ENCODE measurements at regions not wholly inside any gene's neighbourhood (a gene's known extent, or its start where the extent isn't known, plus 50 kb on each side); places are given as distances from the start of the nearest gene placed in this dataset.

- no peaks in the 10 kb centered on the region for H3K4me1 ChIP-seq (ENCODE audit: insufficient read depth)
- 81% methylated on average over 16 of the region's 16 CpGs for WGBS
- H3K27ac ChIP-seq (ENCODE audit: low read depth), result no peak overlapping the region
- no peaks in the 10 kb centered on the region for H3K36me3 ChIP-seq (ENCODE audit: insufficient read depth)
- H3K4me3 ChIP-seq (ENCODE audit: low read depth, low read length), result no peak overlapping the region
- DNase-seq (ENCODE audit: extremely low spot score), result no peak
These were observed 70.9 kb upstream of the HS6ST1 start for GRCh38 chr2:128389388-128390086.

- Histone ChIP-seq H3K36me3 (ENCODE audit: insufficient read depth) (no peaks in the 10 kb centered on the region), H3K4me3 (ENCODE audit: low read depth, low read length) (no peak overlapping the region), H3K27ac (ENCODE audit: low read depth) (no peak overlapping the region), H3K4me1 (ENCODE audit: insufficient read depth) (no peaks in the 10 kb centered on the region)
- DNase-seq (ENCODE audit: extremely low spot score), result no peak
- WGBS, result 85% methylated on average over 16 of the region's 16 CpGs
These were observed 71.8 kb upstream of the HS6ST1 start for GRCh38 chr2:128390256-128390990.

GRCh38 chr2:128390991-128391630 is 72.4 kb upstream of the HS6ST1 start:
- Histone ChIP-seq H3K36me3 (ENCODE audit: insufficient read depth) (no peaks in the 10 kb centered on the region), H3K27ac (ENCODE audit: low read depth) (no peak overlapping the region), H3K4me3 (ENCODE audit: low read depth, low read length) (no peak overlapping the region), H3K4me1 (ENCODE audit: insufficient read depth) (no peaks in the 10 kb centered on the region)
- DNase-seq (ENCODE audit: extremely low spot score), result no peak
- WGBS, result 92% methylated on average over 15 of the region's 15 CpGs

- Histone ChIP-seq H3K4me3 (ENCODE audit: low read depth, low read length) (no peak overlapping the region), H3K27ac (ENCODE audit: low read depth) (no peak overlapping the region), H3K4me1 (ENCODE audit: insufficient read depth) (no peaks in the 10 kb centered on the region), H3K36me3 (ENCODE audit: insufficient read depth) (no peaks in the 10 kb centered on the region)
- WGBS, result 92% methylated on average over 3 of the region's 3 CpGs
- DNase-seq (ENCODE audit: extremely low spot score), result no peak
These were observed 73.0 kb upstream of the HS6ST1 start for GRCh38 chr2:128391679-128392078.

- DNase-seq (ENCODE audit: extremely low spot score), result no peak
- H3K27ac ChIP-seq (ENCODE audit: low read depth), result no peak overlapping the region
- no peak overlapping the region for H3K4me3 ChIP-seq (ENCODE audit: low read depth, low read length)
- 94% methylated on average over 3 of the region's 3 CpGs for WGBS
- no peaks in the 10 kb centered on the region for H3K36me3 ChIP-seq (ENCODE audit: insufficient read depth)
- H3K4me1 ChIP-seq (ENCODE audit: insufficient read depth), result no peaks in the 10 kb centered on the region
These were observed 73.5 kb upstream of the HS6ST1 start for GRCh38 chr2:128392207-128392606.

GRCh38 chr2:128394007-128394730 is 75.5 kb upstream of the HS6ST1 start:
- no peak for DNase-seq (ENCODE audit: extremely low spot score)
- H3K36me3 ChIP-seq (ENCODE audit: insufficient read depth), result no peaks in the 10 kb centered on the region
- 77% methylated on average over 11 of the region's 11 CpGs for WGBS
- H3K4me1 ChIP-seq (ENCODE audit: insufficient read depth), result no peaks in the 10 kb centered on the region
- no peak overlapping the region for H3K4me3 ChIP-seq (ENCODE audit: low read depth, low read length)
- H3K27ac ChIP-seq (ENCODE audit: low read depth), result no peak overlapping the region

- 84% methylated on average over 10 of the region's 10 CpGs for WGBS
- no peaks in the 10 kb centered on the region for H3K4me1 ChIP-seq (ENCODE audit: insufficient read depth)
These were observed 76.5 kb upstream of the HS6ST1 start for GRCh38 chr2:128395196-128395595.

GRCh38 chr2:128395640-128396499 is 77.2 kb upstream of the HS6ST1 start:
- Histone ChIP-seq H3K36me3 (ENCODE audit: insufficient read depth) (no peaks in the 10 kb centered on the region), H3K27ac (ENCODE audit: low read depth) (no peak overlapping the region), H3K4me3 (ENCODE audit: low read depth, low read length) (no peak overlapping the region), H3K4me1 (ENCODE audit: insufficient read depth) (no peaks in the 10 kb centered on the region)
- DNase-seq (ENCODE audit: extremely low spot score), result no peak
- WGBS, result 78% methylated on average over 14 of the region's 15 CpGs

More at GRCh38 chr2:128395196-128395595, 76.5 kb upstream of the HS6ST1 start:
- H3K36me3 ChIP-seq (ENCODE audit: insufficient read depth), result no peaks in the 10 kb centered on the region
- no peak overlapping the region for H3K27ac ChIP-seq (ENCODE audit: low read depth)
- H3K4me3 ChIP-seq (ENCODE audit: low read depth, low read length), result no peak overlapping the region
- no peak for DNase-seq (ENCODE audit: extremely low spot score)

- no peak overlapping the region for H3K4me3 ChIP-seq (ENCODE audit: low read depth, low read length)
- no peak for DNase-seq (ENCODE audit: extremely low spot score)
- H3K4me1 ChIP-seq (ENCODE audit: insufficient read depth), result no peaks in the 10 kb centered on the region
- 72% methylated on average over 7 of the region's 7 CpGs for WGBS
- no peaks in the 10 kb centered on the region for H3K36me3 ChIP-seq (ENCODE audit: insufficient read depth)
- H3K27ac ChIP-seq (ENCODE audit: low read depth), result no peak overlapping the region
These were observed 77.8 kb upstream of the HS6ST1 start for GRCh38 chr2:128396500-128396891.

GRCh38 chr2:128396946-128397345 is 78.3 kb upstream of the HS6ST1 start:
- no peak for DNase-seq (ENCODE audit: extremely low spot score)
- Histone ChIP-seq H3K4me3 (ENCODE audit: low read depth, low read length) (no peak overlapping the region), H3K36me3 (ENCODE audit: insufficient read depth) (no peaks in the 10 kb centered on the region), H3K4me1 (ENCODE audit: insufficient read depth) (no peaks in the 10 kb centered on the region), H3K27ac (ENCODE audit: low read depth) (no peak overlapping the region)
- 75% methylated on average over 2 of the region's 2 CpGs for WGBS

- Histone ChIP-seq H3K4me1 (ENCODE audit: insufficient read depth) (no peaks in the 10 kb centered on the region), H3K27ac (ENCODE audit: low read depth) (no peak overlapping the region), H3K4me3 (ENCODE audit: low read depth, low read length) (no peak overlapping the region), H3K36me3 (ENCODE audit: insufficient read depth) (no peaks in the 10 kb centered on the region)
- WGBS, result 83% methylated on average over 2 of the region's 2 CpGs
- DNase-seq (ENCODE audit: extremely low spot score), result no peak
These were observed 80.6 kb upstream of the HS6ST1 start for GRCh38 chr2:128399256-128399655.

GRCh38 chr2:128399690-128400291 is 81.1 kb upstream of the HS6ST1 start:
- no peak for DNase-seq (ENCODE audit: extremely low spot score)
- no peak overlapping the region for H3K27ac ChIP-seq (ENCODE audit: low read depth)
- no peak overlapping the region for H3K4me3 ChIP-seq (ENCODE audit: low read depth, low read length)
- no peaks in the 10 kb centered on the region for H3K36me3 ChIP-seq (ENCODE audit: insufficient read depth)
- WGBS, result 62% methylated on average over 5 of the region's 5 CpGs
- H3K4me1 ChIP-seq (ENCODE audit: insufficient read depth), result no peaks in the 10 kb centered on the region

Data from urinary bladder (tissue), 3 donors.